ENCODE measurements at regions not wholly inside any gene's neighbourhood (a gene's known extent, or its start where the extent isn't known, plus 50 kb on each side); places are given as distances from the start of the nearest gene placed in this dataset.

DNA sequence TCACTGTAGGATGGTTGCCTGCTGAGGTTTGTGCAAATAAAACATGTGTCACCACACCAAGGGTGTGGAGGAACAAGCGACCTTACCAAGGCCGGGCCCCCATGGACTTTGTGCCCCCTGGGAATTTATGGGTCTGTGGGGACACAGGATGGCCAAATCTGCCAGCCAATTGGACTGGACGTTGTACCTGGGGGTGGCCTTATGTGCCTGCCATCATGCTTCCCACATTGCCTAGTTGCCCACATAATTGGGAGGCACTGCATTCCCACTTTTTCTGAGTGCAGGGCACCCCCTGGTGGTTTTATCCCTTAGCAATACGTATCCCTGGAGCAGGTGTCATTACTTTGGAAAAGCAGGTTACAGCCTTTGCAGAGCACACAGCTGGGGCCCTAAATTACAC, 92.6 kb upstream of the TMPO start:
- no peak for DNase-seq
- TF ChIP-seq, protein P1, sequence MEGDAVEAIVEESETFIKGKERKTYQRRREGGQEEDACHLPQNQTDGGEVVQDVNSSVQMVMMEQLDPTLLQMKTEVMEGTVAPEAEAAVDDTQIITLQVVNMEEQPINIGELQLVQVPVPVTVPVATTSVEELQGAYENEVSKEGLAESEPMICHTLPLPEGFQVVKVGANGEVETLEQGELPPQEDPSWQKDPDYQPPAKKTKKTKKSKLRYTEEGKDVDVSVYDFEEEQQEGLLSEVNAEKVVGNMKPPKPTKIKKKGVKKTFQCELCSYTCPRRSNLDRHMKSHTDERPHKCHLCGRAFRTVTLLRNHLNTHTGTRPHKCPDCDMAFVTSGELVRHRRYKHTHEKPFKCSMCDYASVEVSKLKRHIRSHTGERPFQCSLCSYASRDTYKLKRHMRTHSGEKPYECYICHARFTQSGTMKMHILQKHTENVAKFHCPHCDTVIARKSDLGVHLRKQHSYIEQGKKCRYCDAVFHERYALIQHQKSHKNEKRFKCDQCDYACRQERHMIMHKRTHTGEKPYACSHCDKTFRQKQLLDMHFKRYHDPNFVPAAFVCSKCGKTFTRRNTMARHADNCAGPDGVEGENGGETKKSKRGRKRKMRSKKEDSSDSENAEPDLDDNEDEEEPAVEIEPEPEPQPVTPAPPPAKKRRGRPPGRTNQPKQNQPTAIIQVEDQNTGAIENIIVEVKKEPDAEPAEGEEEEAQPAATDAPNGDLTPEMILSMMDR (IDR thresholded peaks at IDR 0.05): no peak
- Histone ChIP-seq H3K4me3 (no peak overlapping the region), H3K27me3 (no peaks in the 10 kb centered on the region), H3K36me3 (no peaks in the 10 kb centered on the region), H3K27ac (no peak overlapping the region), H3K9me3 (no peaks in the 10 kb centered on the region), H3K4me1 (peaks cover 0 to 33% (median 23%) of the 10 kb centered on the region in 4 donors)
- intact Hi-C loops (cut with DNase I; ENCODE audit: low total_unique reads): loop anchor here (2.0 kb wide), 1 partner anchor 96 kb away; no protein-coding TSS in a partner anchor

DNA sequence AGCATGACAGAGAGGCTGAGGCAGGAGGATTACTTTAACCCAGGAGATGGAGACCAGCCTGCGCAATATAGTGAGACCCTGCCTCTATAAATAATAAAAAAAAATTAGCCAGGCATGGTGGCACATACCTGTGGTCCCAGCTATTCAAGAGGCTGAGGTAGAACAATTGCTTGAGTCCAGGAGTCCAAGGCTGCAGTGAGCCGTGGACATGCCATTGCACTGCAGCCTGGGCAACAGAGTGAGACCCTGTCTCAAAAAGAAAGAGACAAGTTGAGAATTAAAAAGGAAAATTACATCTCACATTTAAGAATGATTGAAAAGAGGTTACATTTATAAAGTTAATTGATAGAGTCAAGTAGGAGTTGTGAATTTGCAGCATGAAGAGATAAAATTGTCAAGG, 91.4 kb upstream of the TMPO start:
- Histone ChIP-seq H3K4me1 (peaks cover 0 to 21% (median 15%) of the 10 kb centered on the region in 4 donors), H3K9me3 (no peaks in the 10 kb centered on the region), H3K36me3 (no peaks in the 10 kb centered on the region), H3K27me3 (no peaks in the 10 kb centered on the region), H3K4me3 (no peak overlapping the region), H3K27ac (no peak overlapping the region)
- no peak for DNase-seq
- TF ChIP-seq, protein P1 (IDR thresholded peaks at IDR 0.05): no peak
- intact Hi-C loops (cut with DNase I; ENCODE audit: low total_unique reads): loop anchor here (2.0 kb wide), 1 partner anchor 95 kb away; no protein-coding TSS in a partner anchor

DNA sequence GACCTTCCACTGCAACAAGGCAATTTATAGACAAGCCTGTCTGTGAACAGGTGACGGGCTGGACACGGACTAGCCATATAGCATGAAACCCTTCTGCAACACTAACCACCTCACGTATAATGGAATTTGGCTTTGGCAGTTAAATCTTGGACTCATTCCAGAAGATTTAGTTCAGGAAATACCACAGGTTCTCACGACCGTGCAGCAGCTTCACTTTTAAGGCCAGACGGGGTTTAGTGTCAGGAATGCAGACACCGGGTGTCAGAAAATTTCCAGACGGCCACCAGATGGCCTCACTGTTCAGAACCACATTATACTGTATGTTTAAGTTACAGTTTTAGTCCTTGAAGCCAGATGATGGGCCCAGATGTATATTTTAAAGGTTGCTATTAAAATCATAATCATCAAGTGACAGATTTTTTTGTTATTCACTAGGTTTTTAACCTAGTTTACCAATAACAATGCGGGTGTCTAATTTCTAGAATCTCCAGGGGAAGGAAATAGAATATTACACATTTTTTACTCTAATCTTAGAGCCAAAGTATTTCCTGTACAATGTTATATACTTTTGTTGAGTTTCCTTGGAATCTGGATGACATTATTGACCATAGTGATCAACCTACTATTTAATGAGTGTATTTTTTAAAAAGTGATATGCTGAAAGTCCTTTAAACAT, 90.5 kb upstream of the TMPO start:
- intact Hi-C loops (cut with DNase I; ENCODE audit: low total_unique reads): no loop called here
- Histone ChIP-seq H3K27me3 (no peaks in the 10 kb centered on the region), H3K9me3 (no peaks in the 10 kb centered on the region), H3K4me1 (peaks cover 0 to 12% (median 7%) of the 10 kb centered on the region in 4 donors), H3K4me3 (no peak overlapping the region), H3K27ac (no peak overlapping the region), H3K36me3 (no peaks in the 10 kb centered on the region)
- DNase-seq: peak in 1 of 2 donors; percentile 58
- TF ChIP-seq, protein P1 (IDR thresholded peaks at IDR 0.05): peak; percentile 64 to 67

DNA sequence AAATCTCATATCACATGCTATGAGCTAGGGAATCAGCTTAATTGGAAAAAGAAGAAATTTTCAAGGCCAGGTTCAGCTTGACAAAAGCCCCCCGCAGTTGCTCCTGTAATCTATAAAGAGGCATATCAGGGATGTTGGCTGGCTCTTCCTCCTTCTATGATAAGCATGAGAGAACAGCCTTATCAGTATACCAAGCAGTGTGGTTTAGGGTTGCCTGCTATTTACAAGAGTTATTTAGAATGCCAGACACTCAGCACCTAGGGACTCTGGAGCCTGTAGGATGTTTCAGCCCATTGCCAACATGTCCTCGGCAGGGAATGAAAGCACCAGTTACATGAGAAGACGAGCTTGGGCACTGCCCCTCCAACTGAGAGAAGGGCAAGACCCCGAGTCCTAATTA, 89.5 kb upstream of the TMPO start:
- intact Hi-C loops (cut with DNase I; ENCODE audit: low total_unique reads): no loop called here
- DNase-seq: no peak
- Histone ChIP-seq H3K4me1 (peaks cover 0 to 5% (median 0%) of the 10 kb centered on the region in 4 donors), H3K36me3 (no peaks in the 10 kb centered on the region), H3K9me3 (no peaks in the 10 kb centered on the region), H3K27me3 (no peaks in the 10 kb centered on the region), H3K4me3 (no peak overlapping the region), H3K27ac (no peak overlapping the region)
- TF ChIP-seq, protein P1 (IDR thresholded peaks at IDR 0.05): no peak

DNA sequence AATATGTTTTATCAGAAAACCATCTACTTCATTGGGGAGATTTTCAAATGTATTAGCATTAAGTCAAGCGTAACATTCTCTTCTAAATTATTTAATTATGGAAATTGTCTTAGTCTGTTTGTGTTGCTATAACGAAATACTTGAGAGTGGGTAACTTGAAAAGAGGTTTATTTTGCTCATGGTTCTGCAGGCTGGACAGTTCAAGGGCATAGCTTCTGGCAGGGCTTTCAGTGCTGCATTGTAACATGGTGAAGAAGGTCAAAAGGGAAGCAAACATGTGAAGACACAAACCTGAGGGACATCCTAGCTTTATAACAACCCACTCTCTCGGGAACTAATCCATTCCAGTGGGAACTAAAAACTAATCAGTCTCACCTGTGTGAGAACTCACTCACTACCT, 84.3 kb upstream of the TMPO start:
- no peak overlapping the region for H3K27ac ChIP-seq
- H3K4me3 ChIP-seq: no peak overlapping the region
- H3K27me3 ChIP-seq: no peaks in the 10 kb centered on the region
- peaks cover 0 to 4% (median 0%) of the 10 kb centered on the region in 3 donors for H3K36me3 ChIP-seq
- no peak for DNase-seq
- no peaks in the 10 kb centered on the region for H3K9me3 ChIP-seq
- no peaks in the 10 kb centered on the region for H3K4me1 ChIP-seq
- TF ChIP-seq, protein P1 (IDR thresholded peaks at IDR 0.05): no peak
- intact Hi-C loops (cut with DNase I; ENCODE audit: low total_unique reads): no loop called here

Data from tibial artery (tissue), 4 donors.